NCI-H748 (cell line): ENCODE measurements at regions not wholly inside any gene's neighbourhood (a gene's known extent, or its start where the extent isn't known, plus 50 kb on each side); places are given as distances from the start of the nearest gene placed in this dataset.

ENCODE experiments used
- DNase-seq: peaks from one replicate; lab custom pipeline; 2025; ENCODE audit not compliant: unreplicated experiment; lab: John Stamatoyannopoulos, UW

GRCh38 chr22:47734511-47734910 is 972.1 kb downstream of the TBC1D22A start:
- no peak for DNase-seq

- no peak for DNase-seq
These were observed 965.2 kb downstream of the TBC1D22A start for GRCh38 chr22:47727641-47728040.

- DNase-seq = no peak
These were observed 962.3 kb downstream of the TBC1D22A start for GRCh38 chr22:47724751-47725150.

GRCh38 chr22:47724030-47724429 is 961.6 kb downstream of the TBC1D22A start:
- DNase-seq = no peak

- DNase-seq = no peak
These were observed 955.9 kb downstream of the TBC1D22A start for GRCh38 chr22:47718337-47718736.

- no peak for DNase-seq
These were observed 954.6 kb downstream of the TBC1D22A start for GRCh38 chr22:47716890-47717615.

GRCh38 chr22:47715866-47716578 is 953.6 kb downstream of the TBC1D22A start:
- DNase-seq = no peak

- no peak for DNase-seq
These were observed 951.5 kb downstream of the TBC1D22A start for GRCh38 chr22:47713941-47714340.

- no peak for DNase-seq
These were observed 947.7 kb downstream of the TBC1D22A start for GRCh38 chr22:47710135-47710534.

GRCh38 chr22:47705350-47705749 is 942.9 kb downstream of the TBC1D22A start:
- DNase-seq = no peak

GRCh38 chr22:47698906-47699305 is 936.5 kb downstream of the TBC1D22A start:
- peak; percentile 41 for DNase-seq

GRCh38 chr22:47697861-47698260 is 935.4 kb downstream of the TBC1D22A start:
- DNase-seq = no peak

- DNase-seq = no peak
These were observed 934.3 kb downstream of the TBC1D22A start for GRCh38 chr22:47696776-47697175.

- no peak for DNase-seq
These were observed 932.7 kb downstream of the TBC1D22A start for GRCh38 chr22:47695176-47695575.

GRCh38 chr22:47694536-47695130 is 932.2 kb downstream of the TBC1D22A start:
- DNase-seq = no peak

GRCh38 chr22:47693606-47694005 is 931.2 kb downstream of the TBC1D22A start:
- no peak for DNase-seq

- no peak for DNase-seq
These were observed 930.4 kb downstream of the TBC1D22A start for GRCh38 chr22:47692811-47693210.

- no peak for DNase-seq
These were observed 928.9 kb downstream of the TBC1D22A start for GRCh38 chr22:47691152-47691895.

- DNase-seq = no peak
These were observed 928.1 kb downstream of the TBC1D22A start for GRCh38 chr22:47690586-47690985.

GRCh38 chr22:47690166-47690565 is 927.7 kb downstream of the TBC1D22A start:
- no peak for DNase-seq

- DNase-seq = no peak
These were observed 925.3 kb downstream of the TBC1D22A start for GRCh38 chr22:47687776-47688175.

GRCh38 chr22:47687346-47687655 is 924.9 kb downstream of the TBC1D22A start:
- no peak for DNase-seq
